Fibroblast of lung (primary cell): ENCODE measurements at regions not wholly inside any gene's neighbourhood (a gene's known extent, or its start where the extent isn't known, plus 50 kb on each side); places are given as distances from the start of the nearest gene placed in this dataset.

Experiments used
- CTCF ChIP-seq, 2 donors: IDR thresholded peaks in 1 of 2; conservative IDR thresholded peaks in 1 of 2; 1 replicate in 1 of 2; 2 replicates in 1 of 2; pipeline ENCODE4 v1.5.1; 2011 to 2012; ENCODE audit warnings: low read length in 2 of 2, control low read depth in 1 of 2, inconsistent platforms in 1 of 2, low read depth in 1 of 2, mild to moderate bottlenecking in 1 of 2
- EZH2 ChIP-seq: IDR thresholded peaks from 2 replicates; pipeline ENCODE4 v1.5.1; 2012; ENCODE audit warnings: low read length, control low read depth, mild to moderate bottlenecking; ENCODE audit errors: missing control alignments

- no peak for TF ChIP-seq CTCF (conservative IDR thresholded peaks at IDR 0.05 in 1 of 2, IDR thresholded peaks at IDR 0.05 in 1 of 2; ENCODE audit: low read depth in 1 of 2, low read length in 2 of 2)
- TF ChIP-seq EZH2, result no peak
Observed at GRCh38 chr6:144439016-144439415, 153.9 kb downstream of the UTRN start.
